Liver (tissue), 8 donors: ENCODE measurements at regions not wholly inside any gene's neighbourhood (a gene's known extent, or its start where the extent isn't known, plus 50 kb on each side); places are given as distances from the start of the nearest gene placed in this dataset.
A peak's percentile ranks its signal among the peaks of the same experiment; 100 is the strongest.

Experiments
- DNase-seq: peaks from one replicate; pipeline ENCODE4 v3.0.0-alpha.2; 2017; ENCODE audit warnings: low spot score
- H3K27ac ChIP-seq, 2 donors: one replicate each; pipeline ENCODE4 v1.7.0; 2013; ENCODE audit warnings: inconsistent platforms in 2 of 2, low read length in 2 of 2, control low read depth in 1 of 2, low read depth in 1 of 2, mild to moderate bottlenecking in 1 of 2
- H3K27me3 ChIP-seq, 4 donors: one replicate each; pipeline versions ENCODE4 v1.6.1 to v1.7.0; 2013; ENCODE audit warnings: low read length in 3 of 4, inconsistent platforms in 1 of 4, mild to moderate bottlenecking in 1 of 4, moderate library complexity in 1 of 4; ENCODE audit not compliant: control insufficient read depth in 4 of 4, insufficient read depth in 4 of 4
- H3K36me3 ChIP-seq, 4 donors: one replicate each; pipeline versions ENCODE4 v1.6.1 to v1.7.0; 2013; ENCODE audit warnings: low read length in 3 of 4, mild to moderate bottlenecking in 3 of 4, low read depth in 1 of 4, moderate library complexity in 1 of 4; ENCODE audit not compliant: control insufficient read depth in 4 of 4, insufficient read depth in 3 of 4
- H3K4me1 ChIP-seq, 4 donors: one replicate each; pipeline versions ENCODE4 v1.6.1 to v1.7.0; 2013; ENCODE audit warnings: low read length in 3 of 4, mild to moderate bottlenecking in 3 of 4, moderate library complexity in 1 of 4; ENCODE audit not compliant: control insufficient read depth in 4 of 4, insufficient read depth in 4 of 4
- H3K4me3 ChIP-seq, 3 donors: one replicate each; pipeline versions ENCODE4 v1.6.1 to v1.7.0; 2013; ENCODE audit warnings: low read length in 3 of 3, control low read depth in 1 of 3, low read depth in 1 of 3, mild to moderate bottlenecking in 1 of 3
- H3K9ac ChIP-seq, 2 donors: one replicate each; pipeline ENCODE4 v1.7.0; 2013; ENCODE audit warnings: low read length in 2 of 2, mild to moderate bottlenecking in 2 of 2, moderate library complexity in 2 of 2, control low read depth in 1 of 2, low read depth in 1 of 2
- H3K9me3 ChIP-seq, 4 donors: one replicate each; pipeline versions ENCODE4 v1.6.1 to v1.7.0; 2013; ENCODE audit warnings: low read length in 3 of 4; ENCODE audit not compliant: control insufficient read depth in 4 of 4
- ATF3 ChIP-seq: IDR thresholded peaks from 2 replicates; pipeline ENCODE4 v1.6.1; 2016; ENCODE audit warnings: antibody characterized with exemption
- EGR1 ChIP-seq, 2 donors: IDR thresholded peaks; 2 replicates each; pipeline ENCODE4 v1.6.1; 2016 to 2018; ENCODE audit warnings: antibody characterized with exemption in 2 of 2, low read depth in 2 of 2
- GABPA ChIP-seq, 2 donors: IDR thresholded peaks in 1 of 2; conservative IDR thresholded peaks in 1 of 2; 2 replicates each; pipeline ENCODE4 v1.6.1; 2016; ENCODE audit warnings: antibody characterized with exemption in 2 of 2, mild to moderate bottlenecking in 1 of 2, moderate library complexity in 1 of 2
- HNF4A ChIP-seq, 2 donors: conservative IDR thresholded peaks; 2 replicates each; pipeline ENCODE4 v1.6.1; 2016; ENCODE audit warnings: antibody characterized with exemption in 2 of 2, mild to moderate bottlenecking in 2 of 2
- HNF4G ChIP-seq: IDR thresholded peaks from 2 replicates; pipeline ENCODE4 v1.6.1; 2016; ENCODE audit warnings: antibody characterized with exemption
- JUND ChIP-seq, 2 donors: IDR thresholded peaks; 2 replicates each; pipeline ENCODE4 v1.6.1; 2016; ENCODE audit warnings: antibody characterized with exemption in 2 of 2
- MAX ChIP-seq: IDR thresholded peaks from 2 replicates; pipeline ENCODE4 v1.6.1; 2016; ENCODE audit warnings: antibody characterized with exemption
- NR2F2 ChIP-seq: IDR thresholded peaks from 2 replicates; pipeline ENCODE4 v1.6.1; 2016; ENCODE audit warnings: antibody characterized with exemption
- RAD21 ChIP-seq, 2 donors: IDR thresholded peaks; 2 replicates each; pipeline ENCODE4 v1.6.1; 2016; ENCODE audit warnings: antibody characterized with exemption in 2 of 2, mild to moderate bottlenecking in 2 of 2
- RXRA ChIP-seq, 2 donors: IDR thresholded peaks; 2 replicates each; pipeline ENCODE4 v1.6.1; 2017 to 2018; ENCODE audit warnings: antibody characterized with exemption in 2 of 2, mild to moderate bottlenecking in 1 of 2
- SP1 ChIP-seq: IDR thresholded peaks from 2 replicates; pipeline ENCODE4 v1.6.1; 2018; ENCODE audit warnings: antibody characterized with exemption, mild to moderate bottlenecking
- YY1 ChIP-seq: IDR thresholded peaks from 2 replicates; pipeline ENCODE4 v1.6.1; 2016; ENCODE audit warnings: antibody characterized with exemption, mild to moderate bottlenecking
- ZBTB33 ChIP-seq: IDR thresholded peaks from 2 replicates; pipeline ENCODE4 v1.6.1; 2016; ENCODE audit warnings: antibody characterized with exemption
- WGBS: extraction: QIAGEN DNeasy Blood & Tissue Kit; methylation state at CpG from one replicate; pipeline ENCODE4 v1.1.7; 2013; 5-methylcytosine and 5-hydroxymethylcytosine counted together
- TF ChIP-seq, protein P1 (sequence below): fragments of 150-350 bp; IDR thresholded peaks from 2 replicates; pipeline ENCODE4 v1.5.1; 2017; ENCODE audit warnings: improper control_type of control experiment, low read depth, low read length; ENCODE audit not compliant: missing input control
- donor health status: healthy.
- donor health status: healthy.
- donor health status: healthy.
- donor health status: healthy.
- donor health status: healthy.

GRCh38 chr10:21167288-21168010, 270.3 kb upstream of the NEBL start:
- Histone ChIP-seq H3K27me3 (no peaks in the 10 kb centered on the region), H3K9me3 (no peaks in the 10 kb centered on the region), H3K4me3 (peak overlapping the region in 1 of 3 donors; percentile 17), H3K9ac (peak overlapping the region in 1 of 2 donors; percentile 22), H3K4me1 (peaks cover 0 to 5% (median 3%) of the 10 kb centered on the region in 4 donors), H3K36me3 (no peaks in the 10 kb centered on the region), H3K27ac (no peak overlapping the region)
- DNase-seq: no peak
- 88% methylated on average over 8 of the region's 8 CpGs for WGBS
- no peak for TF ChIP-seq ATF3
- TF ChIP-seq YY1: no peak
- TF ChIP-seq ZBTB33: no peak
- no peak for TF ChIP-seq HNF4G
- TF ChIP-seq SP1: no peak
- no peak for TF ChIP-seq MAX
- TF ChIP-seq RXRA (IDR thresholded peaks at IDR 0.05): no peak
- no peak for TF ChIP-seq HNF4A (conservative IDR thresholded peaks at IDR 0.05)

- no peak for DNase-seq
- no peaks in the 10 kb centered on the region for H3K27me3 ChIP-seq
- H3K4me3 ChIP-seq: peak overlapping the region in 1 of 3 donors; percentile 17
- H3K27ac ChIP-seq: no peak overlapping the region
- H3K9me3 ChIP-seq: no peaks in the 10 kb centered on the region
- H3K9ac ChIP-seq: no peak overlapping the region
- 52% methylated on average over 16 of the region's 16 CpGs for WGBS
- H3K4me1 ChIP-seq: peaks cover 0 to 2% (median 0%) of the 10 kb centered on the region in 4 donors
- TF ChIP-seq RAD21 (IDR thresholded peaks at IDR 0.05) (no peak), GABPA (IDR thresholded peaks at IDR 0.05 in 1 of 2, conservative IDR thresholded peaks at IDR 0.05 in 1 of 2) (no peak), ATF3 (no peak), NR2F2 (no peak), EGR1 (IDR thresholded peaks at IDR 0.05; ENCODE audit: low read depth in 2 of 2) (no peak), HNF4G (no peak), JUND (IDR thresholded peaks at IDR 0.05) (no peak), SP1 (no peak), MAX (no peak), RXRA (IDR thresholded peaks at IDR 0.05) (no peak), ZBTB33 (no peak), YY1 (no peak)
- TF ChIP-seq, protein P1, sequence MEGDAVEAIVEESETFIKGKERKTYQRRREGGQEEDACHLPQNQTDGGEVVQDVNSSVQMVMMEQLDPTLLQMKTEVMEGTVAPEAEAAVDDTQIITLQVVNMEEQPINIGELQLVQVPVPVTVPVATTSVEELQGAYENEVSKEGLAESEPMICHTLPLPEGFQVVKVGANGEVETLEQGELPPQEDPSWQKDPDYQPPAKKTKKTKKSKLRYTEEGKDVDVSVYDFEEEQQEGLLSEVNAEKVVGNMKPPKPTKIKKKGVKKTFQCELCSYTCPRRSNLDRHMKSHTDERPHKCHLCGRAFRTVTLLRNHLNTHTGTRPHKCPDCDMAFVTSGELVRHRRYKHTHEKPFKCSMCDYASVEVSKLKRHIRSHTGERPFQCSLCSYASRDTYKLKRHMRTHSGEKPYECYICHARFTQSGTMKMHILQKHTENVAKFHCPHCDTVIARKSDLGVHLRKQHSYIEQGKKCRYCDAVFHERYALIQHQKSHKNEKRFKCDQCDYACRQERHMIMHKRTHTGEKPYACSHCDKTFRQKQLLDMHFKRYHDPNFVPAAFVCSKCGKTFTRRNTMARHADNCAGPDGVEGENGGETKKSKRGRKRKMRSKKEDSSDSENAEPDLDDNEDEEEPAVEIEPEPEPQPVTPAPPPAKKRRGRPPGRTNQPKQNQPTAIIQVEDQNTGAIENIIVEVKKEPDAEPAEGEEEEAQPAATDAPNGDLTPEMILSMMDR: no peak
- no peaks in the 10 kb centered on the region for H3K36me3 ChIP-seq
Observed at GRCh38 chr10:21166557-21167287, 269.6 kb upstream of the NEBL start.
